IPS-20b (cell line): ENCODE measurements at regions not wholly inside any gene's neighbourhood (a gene's known extent, or its start where the extent isn't known, plus 50 kb on each side); places are given as distances from the start of the nearest gene placed in this dataset.

Experiments
- H3K27ac ChIP-seq: one replicate; pipeline ENCODE4 v1.5.1; 2013; ENCODE audit warnings: low read length
- H3K27me3 ChIP-seq: 2 replicates; pipeline ENCODE4 v1.6.1; 2013; ENCODE audit warnings: mild to moderate bottlenecking, low read length, inconsistent platforms; ENCODE audit not compliant: insufficient read depth
- H3K36me3 ChIP-seq: 2 replicates; pipeline ENCODE4 v1.6.1; 2013; ENCODE audit warnings: low read depth, mild to moderate bottlenecking, inconsistent platforms, low read length, moderate library complexity; ENCODE audit not compliant: insufficient read depth
- H3K4me1 ChIP-seq: 2 replicates; pipeline ENCODE4 v1.6.1; 2013; ENCODE audit warnings: mild to moderate bottlenecking, control low read depth, inconsistent platforms, low read length, moderate library complexity; ENCODE audit not compliant: insufficient read depth
- H3K4me3 ChIP-seq: 2 replicates; pipeline ENCODE4 v1.5.1; 2013; ENCODE audit warnings: mild to moderate bottlenecking, low read length, inconsistent platforms
- H3K9ac ChIP-seq: 2 replicates; pipeline ENCODE4 v1.6.1; 2013; ENCODE audit warnings: low read depth, mild to moderate bottlenecking, inconsistent platforms, low read length, moderate library complexity
- H3K9me3 ChIP-seq: 2 replicates; pipeline ENCODE4 v1.6.1; 2013; ENCODE audit warnings: mild to moderate bottlenecking, low read depth, low read length, inconsistent platforms; ENCODE audit not compliant: insufficient read depth

- Histone ChIP-seq H3K4me3 (no peak overlapping the region), H3K9me3 (no peaks in the 10 kb centered on the region), H3K36me3 (no peaks in the 10 kb centered on the region), H3K27me3 (no peaks in the 10 kb centered on the region), H3K9ac (no peak overlapping the region), H3K4me1 (no peaks in the 10 kb centered on the region), H3K27ac (no peak overlapping the region)
These were observed 977.2 kb downstream of the AMY1C start for GRCh38 chr1:104726917-104727316.

GRCh38 chr1:104733866-104734265 is 984.2 kb downstream of the AMY1C start:
- H3K4me1 ChIP-seq = no peaks in the 10 kb centered on the region
- H3K27ac ChIP-seq = no peak overlapping the region
- H3K9ac ChIP-seq = no peak overlapping the region
- no peak overlapping the region for H3K4me3 ChIP-seq
- H3K36me3 ChIP-seq = no peaks in the 10 kb centered on the region
- H3K27me3 ChIP-seq = no peaks in the 10 kb centered on the region
- no peaks in the 10 kb centered on the region for H3K9me3 ChIP-seq

GRCh38 chr1:104745875-104746274 is 996.2 kb downstream of the AMY1C start:
- no peaks in the 10 kb centered on the region for H3K4me1 ChIP-seq
- H3K9me3 ChIP-seq = no peaks in the 10 kb centered on the region
- H3K36me3 ChIP-seq = no peaks in the 10 kb centered on the region
- H3K27me3 ChIP-seq = no peaks in the 10 kb centered on the region
- no peak overlapping the region for H3K4me3 ChIP-seq
- no peak overlapping the region for H3K27ac ChIP-seq
- H3K9ac ChIP-seq = no peak overlapping the region

GRCh38 chr1:104746994-104747393 is 997.3 kb downstream of the AMY1C start:
- H3K27me3 ChIP-seq = no peaks in the 10 kb centered on the region
- no peaks in the 10 kb centered on the region for H3K36me3 ChIP-seq
- no peak overlapping the region for H3K27ac ChIP-seq
- H3K9me3 ChIP-seq = no peaks in the 10 kb centered on the region
- no peak overlapping the region for H3K9ac ChIP-seq
- no peaks in the 10 kb centered on the region for H3K4me1 ChIP-seq
- no peak overlapping the region for H3K4me3 ChIP-seq

- Histone ChIP-seq H3K27me3 (no peaks in the 10 kb centered on the region), H3K36me3 (no peaks in the 10 kb centered on the region), H3K4me1 (no peaks in the 10 kb centered on the region), H3K4me3 (no peak overlapping the region), H3K9ac (no peak overlapping the region), H3K9me3 (no peaks in the 10 kb centered on the region), H3K27ac (no peak overlapping the region)
These were observed 1010.3 kb downstream of the AMY1C start for GRCh38 chr1:104760017-104760416.

- Histone ChIP-seq H3K9me3 (no peaks in the 10 kb centered on the region), H3K9ac (no peak overlapping the region), H3K4me1 (no peaks in the 10 kb centered on the region), H3K27me3 (no peaks in the 10 kb centered on the region), H3K4me3 (no peak overlapping the region), H3K27ac (no peak overlapping the region), H3K36me3 (no peaks in the 10 kb centered on the region)
These were observed 1012.4 kb downstream of the AMY1C start for GRCh38 chr1:104761961-104762570.

GRCh38 chr1:104765085-104765484 is 1015.4 kb downstream of the AMY1C start:
- H3K9ac ChIP-seq = no peak overlapping the region
- H3K36me3 ChIP-seq = no peaks in the 10 kb centered on the region
- no peaks in the 10 kb centered on the region for H3K27me3 ChIP-seq
- H3K9me3 ChIP-seq = no peaks in the 10 kb centered on the region
- H3K4me1 ChIP-seq = no peaks in the 10 kb centered on the region
- no peak overlapping the region for H3K4me3 ChIP-seq
- H3K27ac ChIP-seq = no peak overlapping the region

- no peaks in the 10 kb centered on the region for H3K4me1 ChIP-seq
- no peaks in the 10 kb centered on the region for H3K36me3 ChIP-seq
- no peak overlapping the region for H3K9ac ChIP-seq
- H3K4me3 ChIP-seq = no peak overlapping the region
- H3K27ac ChIP-seq = no peak overlapping the region
- H3K27me3 ChIP-seq = no peaks in the 10 kb centered on the region
- no peaks in the 10 kb centered on the region for H3K9me3 ChIP-seq
These were observed 1018.8 kb downstream of the AMY1C start for GRCh38 chr1:104768466-104768865.

- Histone ChIP-seq H3K4me1 (no peaks in the 10 kb centered on the region), H3K9me3 (no peaks in the 10 kb centered on the region), H3K27ac (no peak overlapping the region), H3K9ac (no peak overlapping the region), H3K36me3 (no peaks in the 10 kb centered on the region), H3K4me3 (no peak overlapping the region), H3K27me3 (no peaks in the 10 kb centered on the region)
These were observed 1030.9 kb downstream of the AMY1C start for GRCh38 chr1:104780470-104781078.

GRCh38 chr1:104785575-104786187 is 1036.0 kb downstream of the AMY1C start:
- Histone ChIP-seq H3K9ac (no peak overlapping the region), H3K4me3 (no peak overlapping the region), H3K4me1 (no peaks in the 10 kb centered on the region), H3K27ac (no peak overlapping the region), H3K27me3 (no peaks in the 10 kb centered on the region), H3K36me3 (no peaks in the 10 kb centered on the region), H3K9me3 (0 out of 2 replicates have a peak, but pooled peaks cover 6% of the 10 kb centered on the region)

GRCh38 chr1:104787866-104788510 is 1038.3 kb downstream of the AMY1C start:
- H3K4me1 ChIP-seq = no peaks in the 10 kb centered on the region
- no peak overlapping the region for H3K9ac ChIP-seq
- H3K9me3 ChIP-seq = 0 out of 2 replicates have a peak, but pooled peaks cover 6% of the 10 kb centered on the region

GRCh38 chr1:104791030-104791429 is 1041.3 kb downstream of the AMY1C start:
- no peak overlapping the region for H3K27ac ChIP-seq
- no peaks in the 10 kb centered on the region for H3K4me1 ChIP-seq
- no peak overlapping the region for H3K4me3 ChIP-seq
- 0 out of 2 replicates have a peak, but pooled peaks cover 6% of the 10 kb centered on the region for H3K9me3 ChIP-seq
- H3K36me3 ChIP-seq = no peaks in the 10 kb centered on the region
- no peaks in the 10 kb centered on the region for H3K27me3 ChIP-seq
- no peak overlapping the region for H3K9ac ChIP-seq

More at GRCh38 chr1:104787866-104788510, 1038.3 kb downstream of the AMY1C start:
- H3K4me3 ChIP-seq = no peak overlapping the region
- H3K27me3 ChIP-seq = no peaks in the 10 kb centered on the region
- no peaks in the 10 kb centered on the region for H3K36me3 ChIP-seq
- no peak overlapping the region for H3K27ac ChIP-seq
